ENCODE measurements at regions not wholly inside any gene's neighbourhood (a gene's known extent, or its start where the extent isn't known, plus 50 kb on each side); places are given as distances from the start of the nearest gene placed in this dataset.

DNA sequence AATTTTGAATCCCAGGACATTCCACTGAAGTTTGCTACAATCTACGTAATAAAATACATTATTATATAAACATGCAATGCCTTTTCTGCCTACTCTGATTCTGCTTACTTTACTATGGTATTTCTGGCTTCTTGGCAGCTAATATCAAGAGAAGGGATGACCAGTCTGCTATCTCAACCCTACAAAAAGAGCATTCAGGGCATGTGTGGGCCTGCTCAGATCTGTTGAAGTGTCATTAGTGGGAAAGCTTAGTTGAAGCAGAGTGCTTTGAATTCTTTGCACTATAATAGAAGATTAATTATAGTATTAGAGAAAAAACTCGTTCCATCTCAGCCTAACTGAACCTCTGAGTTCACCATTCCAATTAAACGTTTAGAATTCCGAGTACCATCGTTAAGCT is 339.5 kb upstream of the ISL1 start:
- no peak for TF ChIP-seq GABPA (IDR thresholded peaks at IDR 0.05; ENCODE audit: low read depth)
- TF ChIP-seq SPI1 (IDR thresholded peaks at IDR 0.05; ENCODE audit: borderline replicate concordance, low read depth), result no peak
- no peak for TF ChIP-seq REST (IDR thresholded peaks at IDR 0.05; ENCODE audit: insufficient replicate concordance, low read depth)
- TF ChIP-seq POLR2AphosphoS5 (IDR thresholded peaks at IDR 0.05; ENCODE audit: low read depth), result no peak
- TF ChIP-seq CTCF (IDR thresholded peaks at IDR 0.05; ENCODE audit: insufficient read depth, low read length), result no peak
- Histone ChIP-seq H3K27me3 (ENCODE audit: insufficient read depth, poor library complexity, severe bottlenecking) (no peaks in the 10 kb centered on the region), H3K27ac (replicated peaks) (no peak overlapping the region), H3K4me3 (replicated peaks; ENCODE audit: insufficient read depth, low read length) (no peak overlapping the region)
- DNase-seq (ENCODE audit: low read depth in 1 of 2, low spot score in 1 of 2), result no peak

- no peak overlapping the region for H3K4me3 ChIP-seq (replicated peaks; ENCODE audit: insufficient read depth, low read length)
- no peak for DNase-seq (ENCODE audit: low read depth in 1 of 2, low spot score in 1 of 2)
- H3K27me3 ChIP-seq (ENCODE audit: insufficient read depth, poor library complexity, severe bottlenecking), result no peaks in the 10 kb centered on the region
- no peak for TF ChIP-seq POLR2AphosphoS5 (IDR thresholded peaks at IDR 0.05; ENCODE audit: low read depth)
- no peak for TF ChIP-seq SPI1 (IDR thresholded peaks at IDR 0.05; ENCODE audit: borderline replicate concordance, low read depth)
- no peak for TF ChIP-seq REST (IDR thresholded peaks at IDR 0.05; ENCODE audit: insufficient replicate concordance, low read depth)
- TF ChIP-seq CTCF (IDR thresholded peaks at IDR 0.05; ENCODE audit: insufficient read depth, low read length), result no peak
- no peak for TF ChIP-seq GABPA (IDR thresholded peaks at IDR 0.05; ENCODE audit: low read depth)
- no peak overlapping the region for H3K27ac ChIP-seq (replicated peaks)
Observed at GRCh38 chr5:51047369-51047768, 335.9 kb upstream of the ISL1 start.

- TF ChIP-seq REST (IDR thresholded peaks at IDR 0.05; ENCODE audit: insufficient replicate concordance, low read depth) (no peak), GABPA (IDR thresholded peaks at IDR 0.05; ENCODE audit: low read depth) (no peak), SPI1 (IDR thresholded peaks at IDR 0.05; ENCODE audit: borderline replicate concordance, low read depth) (no peak), CTCF (IDR thresholded peaks at IDR 0.05; ENCODE audit: insufficient read depth, low read length) (no peak), POLR2AphosphoS5 (IDR thresholded peaks at IDR 0.05; ENCODE audit: low read depth) (no peak)
- DNase-seq (ENCODE audit: low read depth in 1 of 2, low spot score in 1 of 2), result no peak
- Histone ChIP-seq H3K27me3 (ENCODE audit: insufficient read depth, poor library complexity, severe bottlenecking) (no peaks in the 10 kb centered on the region), H3K4me3 (replicated peaks; ENCODE audit: insufficient read depth, low read length) (no peak overlapping the region), H3K27ac (replicated peaks) (no peak overlapping the region)
Observed at GRCh38 chr5:51053361-51053760, 329.9 kb upstream of the ISL1 start.
